DMS 273 treated with DMSO at 0.1 percent for 48 hours (cell line): ENCODE measurements at regions not wholly inside any gene's neighbourhood (a gene's known extent, or its start where the extent isn't known, plus 50 kb on each side); places are given as distances from the start of the nearest gene placed in this dataset.
"Not testable (repeated sequence)": the region's sequence is repeated elsewhere in the genome, so short reads cannot be mapped to it uniquely, and the experiment has no call there.

Source experiments
- DNase-seq: peaks from one replicate; lab custom pipeline; 2025; lab: John Stamatoyannopoulos, UW

- DNase-seq: no peak
Observed at GRCh38 chr18:78505851-78506461, 473.7 kb upstream of the SALL3 start.

GRCh38 chr18:78507217-78507616 lies 472.4 kb upstream of the SALL3 start:
- DNase-seq: no peak

GRCh38 chr18:78508228-78508824 lies 471.3 kb upstream of the SALL3 start:
- DNase-seq: not testable (repeated sequence)

GRCh38 chr18:78510091-78510490 lies 469.5 kb upstream of the SALL3 start:
- no peak for DNase-seq

GRCh38 chr18:78510636-78511035 lies 469.0 kb upstream of the SALL3 start:
- DNase-seq: no peak

GRCh38 chr18:78511666-78512601 lies 467.7 kb upstream of the SALL3 start:
- no peak for DNase-seq

GRCh38 chr18:78514910-78515670 lies 464.5 kb upstream of the SALL3 start:
- DNase-seq: no peak

- no peak for DNase-seq
Observed at GRCh38 chr18:78517328-78517727, 462.3 kb upstream of the SALL3 start.

GRCh38 chr18:78517973-78518372 lies 461.6 kb upstream of the SALL3 start:
- DNase-seq: no peak

- no peak for DNase-seq
Observed at GRCh38 chr18:78518805-78519204, 460.8 kb upstream of the SALL3 start.

- no peak for DNase-seq
Observed at GRCh38 chr18:78519394-78520062, 460.1 kb upstream of the SALL3 start.

GRCh38 chr18:78521136-78521535 lies 458.5 kb upstream of the SALL3 start:
- no peak for DNase-seq

GRCh38 chr18:78521744-78522143 lies 457.9 kb upstream of the SALL3 start:
- no peak for DNase-seq

GRCh38 chr18:78522507-78522906 lies 457.1 kb upstream of the SALL3 start:
- no peak for DNase-seq

GRCh38 chr18:78523850-78524249 lies 455.8 kb upstream of the SALL3 start:
- DNase-seq: no peak

GRCh38 chr18:78525366-78526111 lies 454.1 kb upstream of the SALL3 start:
- DNase-seq: no peak

GRCh38 chr18:78526275-78526674 lies 453.3 kb upstream of the SALL3 start:
- DNase-seq: no peak

- no peak for DNase-seq
Observed at GRCh38 chr18:78526923-78527711, 452.5 kb upstream of the SALL3 start.

GRCh38 chr18:78527984-78528383 lies 451.6 kb upstream of the SALL3 start:
- no peak for DNase-seq
